Omental fat pad (tissue), 3 donors: ENCODE measurements at regions not wholly inside any gene's neighbourhood (a gene's known extent, or its start where the extent isn't known, plus 50 kb on each side); places are given as distances from the start of the nearest gene placed in this dataset.

Source experiments
- ATAC-seq: fragments of 150-250 bp; one replicate; pipeline ENCODE4 v1.9.1; 2016; ENCODE audit warnings: mild to moderate bottlenecking, moderate library complexity; ENCODE audit not compliant: low FRiP score
- DNase-seq: peaks from one replicate; pipeline ENCODE4 v3.0.0-alpha.2; 2019; ENCODE audit warnings: low spot score
- CTCF ChIP-seq, 3 donors: fragments of 450-650 bp; IDR thresholded peaks; one replicate each; pipeline ENCODE4 v1.5.1; 2016 to 2017; ENCODE audit warnings: antibody characterized with exemption in 3 of 3, mild to moderate bottlenecking in 3 of 3, moderate library complexity in 2 of 3

GRCh38 chr4:85399270-85399669 lies 75.7 kb upstream of the ARHGAP24 start:
- ATAC-seq = no peak
- TF ChIP-seq CTCF (IDR thresholded peaks at IDR 0.05) = no peak

GRCh38 chr4:85402371-85402770 lies 72.6 kb upstream of the ARHGAP24 start:
- ATAC-seq (peak; percentile 85), DNase-seq (no peak)
- TF ChIP-seq CTCF (IDR thresholded peaks at IDR 0.05) = no peak

More at GRCh38 chr4:85399270-85399669, 75.7 kb upstream of the ARHGAP24 start:
- DNase-seq = no peak

GRCh38 chr4:85406185-85406584 lies 68.8 kb upstream of the ARHGAP24 start:
- ATAC-seq = no peak
- no peak for DNase-seq
- no peak for TF ChIP-seq CTCF (IDR thresholded peaks at IDR 0.05)

- no peak for DNase-seq
- no peak for TF ChIP-seq CTCF (IDR thresholded peaks at IDR 0.05)
- ATAC-seq = no peak
Observed at GRCh38 chr4:85407546-85407945, 67.4 kb upstream of the ARHGAP24 start.

- no peak for TF ChIP-seq CTCF (IDR thresholded peaks at IDR 0.05)
- no peak for ATAC-seq
- DNase-seq = no peak
Observed at GRCh38 chr4:85408301-85408700, 66.6 kb upstream of the ARHGAP24 start.

GRCh38 chr4:85409251-85409650 lies 65.7 kb upstream of the ARHGAP24 start:
- no peak for ATAC-seq
- no peak for TF ChIP-seq CTCF (IDR thresholded peaks at IDR 0.05)

GRCh38 chr4:85411386-85411785 lies 63.6 kb upstream of the ARHGAP24 start:
- DNase-seq = no peak
- ATAC-seq = no peak
- no peak for TF ChIP-seq CTCF (IDR thresholded peaks at IDR 0.05)

More at GRCh38 chr4:85409251-85409650, 65.7 kb upstream of the ARHGAP24 start:
- DNase-seq = no peak
